AG04449 (cell line): ENCODE measurements at regions not wholly inside any gene's neighbourhood (a gene's known extent, or its start where the extent isn't known, plus 50 kb on each side); places are given as distances from the start of the nearest gene placed in this dataset.
"Not testable (repeated sequence)": the region's sequence is repeated elsewhere in the genome, so short reads cannot be mapped to it uniquely, and the experiment has no call there.

ENCODE experiments used
- CTCF ChIA-PET: fragments of 350-600 bp; formaldehyde crosslinking; extraction: SDS; loops from one replicate; lab custom pipeline; 2021; ENCODE audit warnings: antibody characterized with exemption; lab: Yijun Ruan, JAX
- POLR2A ChIA-PET: fragments of 400-600, 350-600 bp; formaldehyde crosslinking; extraction: SDS; loops from one replicate; lab custom pipeline; 2020; ENCODE audit warnings: antibody characterized with exemption, inconsistent platforms; lab: Yijun Ruan, JAX
- DNase-seq: peaks from one replicate; pipeline ENCODE4 v3.0.0-alpha.2; 2010; ENCODE audit warnings: low read depth, low spot score
- H3K4me3 ChIP-seq: 2 replicates; pipeline ENCODE4 v1.5.1; 2011; ENCODE audit warnings: low read depth, mild to moderate bottlenecking, control low read depth, low read length
- TF ChIP-seq, protein P1 (sequence below): IDR thresholded peaks from one replicate; pipeline ENCODE4 v1.5.1; 2011; ENCODE audit warnings: mild to moderate bottlenecking, moderate library complexity, low read length, control low read depth, inconsistent platforms; ENCODE audit not compliant: insufficient read depth; ENCODE audit errors: missing control alignments

DNA sequence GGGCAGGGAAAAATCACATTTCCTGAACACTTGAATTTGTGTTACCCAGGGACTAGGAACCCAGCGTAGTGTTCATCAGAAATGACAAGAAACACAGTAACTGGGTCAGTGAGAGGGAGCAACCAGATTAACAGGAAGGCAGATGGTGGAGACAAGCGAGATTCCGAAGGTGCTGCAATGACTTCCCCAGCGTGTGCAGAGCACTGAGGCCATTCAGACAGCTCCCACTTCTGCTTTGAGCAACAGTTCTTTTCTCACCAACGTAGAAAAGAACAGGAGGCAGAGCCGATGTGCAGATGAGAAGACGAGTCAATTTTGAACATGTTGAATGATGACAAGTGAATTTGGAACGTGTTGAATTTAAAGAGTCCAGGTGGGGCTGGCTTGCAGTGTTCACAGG is 63.1 kb upstream of the IFNGR1 start:
- no peak for DNase-seq
- TF ChIP-seq, protein P1, sequence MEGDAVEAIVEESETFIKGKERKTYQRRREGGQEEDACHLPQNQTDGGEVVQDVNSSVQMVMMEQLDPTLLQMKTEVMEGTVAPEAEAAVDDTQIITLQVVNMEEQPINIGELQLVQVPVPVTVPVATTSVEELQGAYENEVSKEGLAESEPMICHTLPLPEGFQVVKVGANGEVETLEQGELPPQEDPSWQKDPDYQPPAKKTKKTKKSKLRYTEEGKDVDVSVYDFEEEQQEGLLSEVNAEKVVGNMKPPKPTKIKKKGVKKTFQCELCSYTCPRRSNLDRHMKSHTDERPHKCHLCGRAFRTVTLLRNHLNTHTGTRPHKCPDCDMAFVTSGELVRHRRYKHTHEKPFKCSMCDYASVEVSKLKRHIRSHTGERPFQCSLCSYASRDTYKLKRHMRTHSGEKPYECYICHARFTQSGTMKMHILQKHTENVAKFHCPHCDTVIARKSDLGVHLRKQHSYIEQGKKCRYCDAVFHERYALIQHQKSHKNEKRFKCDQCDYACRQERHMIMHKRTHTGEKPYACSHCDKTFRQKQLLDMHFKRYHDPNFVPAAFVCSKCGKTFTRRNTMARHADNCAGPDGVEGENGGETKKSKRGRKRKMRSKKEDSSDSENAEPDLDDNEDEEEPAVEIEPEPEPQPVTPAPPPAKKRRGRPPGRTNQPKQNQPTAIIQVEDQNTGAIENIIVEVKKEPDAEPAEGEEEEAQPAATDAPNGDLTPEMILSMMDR = no peak
- no peak overlapping the region for H3K4me3 ChIP-seq
- CTCF ChIA-PET = interaction anchor here (1.2 kb wide), 1 partner anchor 10 kb away, joined by 3 read pairs; no protein-coding TSS in a partner anchor
- POLR2A ChIA-PET = no interaction called here

DNA sequence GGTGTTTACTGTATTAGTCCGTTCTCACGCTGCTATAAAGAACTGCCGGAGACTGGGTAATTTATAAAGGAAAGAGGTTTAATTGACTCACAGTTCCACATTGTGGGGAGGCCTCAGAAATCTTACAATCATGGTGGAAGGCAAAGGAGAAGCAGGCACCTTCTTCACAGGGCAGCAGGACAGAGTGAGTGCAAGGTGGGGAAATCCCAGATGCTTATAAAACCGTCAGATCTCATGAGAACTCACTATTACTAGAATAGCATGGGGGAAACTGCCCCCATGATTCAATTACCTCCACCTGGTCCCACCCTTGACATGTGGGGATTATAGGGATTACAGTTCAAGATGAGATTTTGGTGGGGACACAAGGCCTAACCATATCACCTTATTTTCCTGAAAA is 60.1 kb upstream of the IFNGR1 start:
- H3K4me3 ChIP-seq, POLR2A ChIA-PET, DNase-seq: not testable (repeated sequence)
- CTCF ChIA-PET = interaction anchor here (0.7 to 3.5 kb wide), 2 partner anchors 31 to 36 kb away, joined by 4 to 29 read pairs; no protein-coding TSS in a partner anchor

DNA sequence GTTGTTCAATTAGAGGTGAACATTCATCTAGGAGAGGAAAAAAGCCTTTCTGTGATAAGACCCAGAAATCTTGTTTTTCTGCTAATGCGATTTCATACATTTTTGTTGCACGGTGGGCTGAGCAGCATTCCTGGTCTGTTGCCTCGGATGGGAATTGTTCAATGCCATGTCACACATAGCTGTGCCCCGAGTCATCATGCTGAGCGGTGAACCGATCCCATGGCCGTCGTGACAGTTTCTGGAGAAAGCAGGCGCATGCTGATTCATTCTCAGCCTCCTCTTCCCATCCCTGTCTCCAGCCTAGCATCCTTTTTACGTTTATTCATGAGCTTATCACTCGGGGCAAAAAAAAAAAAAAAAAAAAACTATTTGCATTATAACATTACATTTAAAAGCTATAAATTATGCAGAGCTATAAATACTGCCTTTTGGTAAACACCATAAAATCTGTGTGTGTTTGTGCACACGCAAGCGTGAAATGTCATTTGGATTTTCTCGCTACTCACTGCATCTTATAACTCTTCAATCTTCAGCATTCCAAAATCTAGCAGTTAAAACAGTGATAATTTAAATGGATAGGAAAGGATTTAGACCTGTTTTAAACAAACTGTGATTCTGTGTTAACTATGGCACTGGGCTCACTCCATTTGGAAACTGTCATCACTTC is 58.9 kb upstream of the IFNGR1 start:
- ChIA-PET CTCF (interaction anchor here (0.6 to 3.5 kb wide), 3 partner anchors 32 to 666 kb away, joined by 3 to 29 read pairs (median 3); no protein-coding TSS in a partner anchor), POLR2A (no interaction called here)
- DNase-seq = peak; percentile 42
- H3K4me3 ChIP-seq = no peak overlapping the region
- TF ChIP-seq, protein P1 = no peak

DNA sequence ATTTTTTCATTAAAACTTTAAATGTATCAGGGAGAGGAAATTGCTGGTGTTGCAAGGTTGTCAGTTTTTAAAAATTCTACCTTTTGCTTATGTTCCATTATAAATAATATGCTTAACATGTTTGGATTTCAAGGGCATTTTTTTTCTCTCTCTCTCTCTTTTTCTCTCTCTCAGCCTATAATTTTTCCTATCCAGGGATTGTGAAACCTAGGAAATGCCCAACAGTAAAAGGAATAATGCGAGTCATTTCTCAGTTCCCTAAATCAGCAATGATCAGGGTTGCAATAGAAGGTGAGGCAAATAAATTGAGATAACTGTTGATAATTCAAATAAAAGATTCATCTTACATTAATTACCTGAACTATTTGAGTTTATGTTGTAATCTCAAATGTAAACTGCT is 53.2 kb upstream of the IFNGR1 start:
- CTCF ChIA-PET = interaction anchor here (1.2 to 4.4 kb wide), 4 partner anchors 9 to 367 kb away, joined by 3 to 40 read pairs (median 4); no protein-coding TSS in a partner anchor
- H3K4me3 ChIP-seq = no peak overlapping the region
- DNase-seq = no peak
- POLR2A ChIA-PET = no interaction called here
- TF ChIP-seq, protein P1 = no peak

DNA sequence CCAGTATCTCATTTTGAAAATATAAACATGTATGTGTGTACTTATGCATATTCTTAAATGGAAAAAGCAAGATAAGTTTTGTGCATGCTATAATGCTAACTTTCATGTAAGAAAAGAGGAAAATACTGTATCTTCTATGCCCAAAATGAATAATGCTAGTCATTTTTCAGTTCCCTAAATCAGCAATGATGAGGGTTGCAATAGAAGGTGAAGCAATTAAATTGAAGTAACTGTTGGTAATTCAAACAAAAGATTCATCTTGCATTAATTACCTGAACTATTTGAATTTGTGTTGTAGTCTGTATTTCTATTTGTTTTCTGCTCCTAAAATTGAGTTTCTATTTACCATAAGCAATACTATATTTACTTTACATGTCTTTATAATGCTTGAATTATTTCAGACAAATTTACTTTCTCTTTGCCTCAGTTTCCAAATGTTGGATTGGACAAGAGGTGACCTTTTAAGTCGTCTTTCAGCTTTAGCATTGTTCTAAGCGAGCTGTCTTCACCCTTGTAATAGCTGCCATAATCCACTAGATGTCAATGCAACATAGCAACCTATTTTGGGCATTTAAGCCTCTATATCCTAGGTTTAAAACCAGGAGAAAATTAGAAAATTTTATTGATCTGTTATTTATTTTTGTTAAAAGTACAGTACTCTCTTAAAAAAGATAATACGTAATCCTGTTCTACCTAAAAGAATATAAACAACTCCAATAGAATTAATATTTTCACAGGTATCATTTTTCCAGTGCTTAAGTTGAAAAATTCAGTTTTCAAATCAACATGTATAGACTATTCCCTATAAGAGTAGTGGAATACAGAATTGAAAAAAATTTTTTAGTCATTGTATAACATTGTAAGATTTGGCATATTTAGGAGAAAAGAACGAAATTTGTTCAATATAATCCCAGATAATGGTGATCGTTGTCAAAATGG is 52.3 kb upstream of the IFNGR1 start:
- TF ChIP-seq, protein P1 = peak; percentile 71
- POLR2A ChIA-PET = no interaction called here
- DNase-seq = no peak
- CTCF ChIA-PET = interaction anchor here (0.8 to 4.4 kb wide), 10 partner anchors 9 to 370 kb away, joined by 3 to 40 read pairs (median 4); no protein-coding TSS in a partner anchor
- H3K4me3 ChIP-seq = no peak overlapping the region

DNA sequence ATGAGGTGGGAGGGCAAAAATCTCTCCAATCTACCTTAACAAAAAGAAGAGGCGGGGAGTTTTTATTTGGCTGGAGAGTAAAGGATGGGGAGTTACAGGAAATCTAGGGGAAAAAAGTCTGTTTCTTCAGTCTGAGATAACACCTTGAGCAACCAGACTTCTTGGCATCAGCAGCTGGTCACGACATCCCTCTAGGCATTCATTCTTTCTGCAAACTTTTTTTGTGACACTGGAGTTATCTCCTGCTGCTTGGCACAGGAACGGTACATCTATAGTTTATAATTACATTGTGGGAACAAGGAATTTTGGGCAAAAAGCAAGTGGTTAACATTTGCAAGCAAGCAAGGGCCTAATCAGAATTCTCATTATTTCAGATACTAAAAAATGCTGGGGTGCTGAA is 50.6 kb upstream of the IFNGR1 start:
- DNase-seq = no peak
- no peak overlapping the region for H3K4me3 ChIP-seq
- TF ChIP-seq, protein P1 = no peak
- CTCF ChIA-PET = interaction anchor here (0.8 to 4.4 kb wide), 6 partner anchors 13 to 435 kb away, joined by 3 to 40 read pairs (median 5); no protein-coding TSS in a partner anchor
- POLR2A ChIA-PET = no interaction called here
